HUES48 (cell line): ENCODE measurements at regions not wholly inside any gene's neighbourhood (a gene's known extent, or its start where the extent isn't known, plus 50 kb on each side); places are given as distances from the start of the nearest gene placed in this dataset.

Experiments
- H3K27ac ChIP-seq: one replicate; pipeline ENCODE4 v1.7.0; 2013; ENCODE audit warnings: low read depth, low read length, inconsistent platforms
- H3K27me3 ChIP-seq: 2 replicates; pipeline ENCODE4 v1.6.1; 2013; ENCODE audit warnings: mild to moderate bottlenecking, low read length; ENCODE audit not compliant: control insufficient read depth, insufficient read depth
- H3K36me3 ChIP-seq: 2 replicates; pipeline ENCODE4 v1.6.1; 2013; ENCODE audit warnings: low read length; ENCODE audit not compliant: control insufficient read depth, insufficient read depth
- H3K4me1 ChIP-seq: 2 replicates; pipeline ENCODE4 v1.6.1; 2013; ENCODE audit warnings: mild to moderate bottlenecking, low read length; ENCODE audit not compliant: control insufficient read depth, insufficient read depth
- H3K4me3 ChIP-seq: 2 replicates; pipeline ENCODE4 v1.5.1; 2013; ENCODE audit warnings: mild to moderate bottlenecking, low read depth, low read length
- H3K9ac ChIP-seq: 2 replicates; pipeline ENCODE4 v1.6.1; 2013; ENCODE audit warnings: mild to moderate bottlenecking, low read depth, low read length, moderate library complexity
- H3K9me3 ChIP-seq: 2 replicates; pipeline ENCODE4 v1.6.1; 2013; ENCODE audit warnings: low read length; ENCODE audit not compliant: control insufficient read depth, insufficient read depth

GRCh38 chr5:29744618-29745017 lies 1448.9 kb upstream of the CDH6 start:
- H3K36me3 ChIP-seq, result no peaks in the 10 kb centered on the region
- H3K27ac ChIP-seq, result no peak overlapping the region
- no peaks in the 10 kb centered on the region for H3K4me1 ChIP-seq
- H3K9me3 ChIP-seq, result no peaks in the 10 kb centered on the region
- H3K27me3 ChIP-seq, result no peaks in the 10 kb centered on the region
- no peak overlapping the region for H3K9ac ChIP-seq
- H3K4me3 ChIP-seq, result no peak overlapping the region

DNA sequence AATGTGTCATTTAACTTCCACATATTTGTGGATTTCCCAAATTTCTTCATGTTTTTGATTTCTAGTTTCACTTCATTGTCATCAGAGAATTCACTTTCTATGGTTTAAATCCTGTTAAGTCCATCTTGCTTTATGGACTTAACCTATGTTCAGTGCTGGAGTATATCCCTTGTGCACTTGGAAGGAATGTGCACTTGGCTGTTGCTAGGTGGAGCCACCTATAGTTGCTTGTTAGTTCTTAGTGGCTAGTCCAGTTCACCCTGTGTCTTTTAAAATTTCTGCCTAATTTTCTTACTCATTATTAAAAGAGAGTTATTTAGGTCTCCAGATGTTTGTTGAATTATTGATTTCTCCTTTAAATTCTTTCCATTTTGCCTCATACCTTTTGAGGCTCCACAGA lies 1472.5 kb upstream of the CDH6 start:
- Histone ChIP-seq H3K27me3 (no peaks in the 10 kb centered on the region), H3K9ac (no peak overlapping the region), H3K9me3 (no peaks in the 10 kb centered on the region), H3K36me3 (no peaks in the 10 kb centered on the region), H3K4me3 (no peak overlapping the region), H3K27ac (no peak overlapping the region), H3K4me1 (no peaks in the 10 kb centered on the region)

- H3K9ac ChIP-seq, result no peak overlapping the region
- no peak overlapping the region for H3K27ac ChIP-seq
- no peaks in the 10 kb centered on the region for H3K9me3 ChIP-seq
- no peaks in the 10 kb centered on the region for H3K36me3 ChIP-seq
- H3K4me1 ChIP-seq, result no peaks in the 10 kb centered on the region
- no peaks in the 10 kb centered on the region for H3K27me3 ChIP-seq
- H3K4me3 ChIP-seq, result no peak overlapping the region
These were observed 1474.3 kb upstream of the CDH6 start for GRCh38 chr5:29719171-29719570.

DNA sequence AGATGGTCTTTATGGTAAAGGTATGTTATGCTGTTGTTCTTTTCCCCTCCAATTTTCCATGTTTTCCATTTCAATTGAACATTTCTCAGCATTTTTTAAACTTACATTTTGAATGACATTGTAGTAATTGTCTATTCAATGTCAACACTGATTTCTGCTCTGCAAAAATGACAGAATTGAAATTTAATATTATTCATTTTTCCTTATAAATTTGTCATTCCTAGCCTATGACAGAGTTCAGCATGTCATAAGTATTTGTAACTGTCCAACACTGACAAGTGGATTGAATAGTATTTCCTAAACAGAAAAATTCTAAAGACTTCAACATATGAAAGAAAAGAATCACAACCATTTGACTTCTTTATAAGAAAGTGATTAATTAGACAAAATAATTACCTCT lies 1478.3 kb upstream of the CDH6 start:
- Histone ChIP-seq H3K36me3 (no peaks in the 10 kb centered on the region), H3K27me3 (no peaks in the 10 kb centered on the region), H3K9me3 (no peaks in the 10 kb centered on the region), H3K4me3 (no peak overlapping the region), H3K4me1 (no peaks in the 10 kb centered on the region), H3K27ac (no peak overlapping the region), H3K9ac (no peak overlapping the region)

GRCh38 chr5:29702875-29703274 lies 1490.6 kb upstream of the CDH6 start:
- Histone ChIP-seq H3K9me3 (no peaks in the 10 kb centered on the region), H3K4me3 (no peak overlapping the region), H3K27ac (no peak overlapping the region), H3K36me3 (no peaks in the 10 kb centered on the region), H3K27me3 (no peaks in the 10 kb centered on the region), H3K9ac (no peak overlapping the region), H3K4me1 (no peaks in the 10 kb centered on the region)

GRCh38 chr5:29701600-29701999 lies 1491.9 kb upstream of the CDH6 start:
- no peak overlapping the region for H3K4me3 ChIP-seq
- H3K9ac ChIP-seq, result no peak overlapping the region
- H3K9me3 ChIP-seq, result no peaks in the 10 kb centered on the region
- no peak overlapping the region for H3K27ac ChIP-seq
- H3K27me3 ChIP-seq, result no peaks in the 10 kb centered on the region
- H3K4me1 ChIP-seq, result no peaks in the 10 kb centered on the region
- H3K36me3 ChIP-seq, result no peaks in the 10 kb centered on the region

GRCh38 chr5:29697785-29698414 lies 1495.6 kb upstream of the CDH6 start:
- no peaks in the 10 kb centered on the region for H3K9me3 ChIP-seq
- no peaks in the 10 kb centered on the region for H3K4me1 ChIP-seq
- no peak overlapping the region for H3K4me3 ChIP-seq
- no peak overlapping the region for H3K9ac ChIP-seq
- no peak overlapping the region for H3K27ac ChIP-seq
- no peaks in the 10 kb centered on the region for H3K36me3 ChIP-seq
- H3K27me3 ChIP-seq, result no peaks in the 10 kb centered on the region

DNA sequence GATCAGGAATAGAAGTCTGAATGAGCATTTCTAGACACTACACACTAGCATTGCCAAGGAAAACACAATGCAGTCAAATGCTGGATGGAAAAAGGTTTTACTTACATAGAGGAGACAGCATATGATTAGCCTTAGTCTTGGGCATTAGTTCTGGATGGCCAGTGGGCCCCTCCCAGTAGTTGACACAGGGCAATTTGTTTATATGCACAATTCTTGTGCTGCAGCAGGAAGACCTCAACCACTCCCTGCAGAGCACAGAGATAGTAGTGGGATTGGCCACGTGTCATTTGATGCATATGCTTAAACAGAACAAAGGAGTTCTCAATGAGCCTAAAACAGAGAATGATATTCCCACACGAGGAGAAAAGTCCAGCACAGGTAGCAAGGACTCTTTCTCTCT lies 1496.2 kb upstream of the CDH6 start:
- Histone ChIP-seq H3K9me3 (no peaks in the 10 kb centered on the region), H3K36me3 (no peaks in the 10 kb centered on the region), H3K4me1 (no peaks in the 10 kb centered on the region), H3K4me3 (no peak overlapping the region), H3K27ac (no peak overlapping the region), H3K27me3 (no peaks in the 10 kb centered on the region), H3K9ac (no peak overlapping the region)

DNA sequence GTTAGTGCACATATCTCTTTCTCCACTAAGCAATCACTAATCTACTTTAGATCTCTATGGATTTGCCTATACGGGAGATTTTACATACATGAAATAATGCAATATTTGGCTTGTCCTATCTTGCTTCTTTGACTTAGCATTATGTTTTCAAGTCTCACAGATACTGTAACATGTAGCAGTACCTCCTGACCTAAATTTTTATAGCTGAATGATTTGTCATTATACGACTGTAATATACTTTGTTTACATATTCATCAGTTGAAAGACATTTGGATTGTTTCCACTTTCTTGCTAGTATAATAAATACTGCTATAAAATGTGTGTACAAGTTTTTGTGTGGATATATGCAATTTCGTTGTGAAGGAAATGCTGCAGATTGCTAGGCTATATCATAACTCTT lies 1520.8 kb upstream of the CDH6 start:
- no peak overlapping the region for H3K27ac ChIP-seq
- no peak overlapping the region for H3K9ac ChIP-seq
- no peaks in the 10 kb centered on the region for H3K36me3 ChIP-seq
- H3K4me3 ChIP-seq, result no peak overlapping the region
- H3K9me3 ChIP-seq, result peaks cover 3% of the 10 kb centered on the region
- no peaks in the 10 kb centered on the region for H3K27me3 ChIP-seq
- no peaks in the 10 kb centered on the region for H3K4me1 ChIP-seq

DNA sequence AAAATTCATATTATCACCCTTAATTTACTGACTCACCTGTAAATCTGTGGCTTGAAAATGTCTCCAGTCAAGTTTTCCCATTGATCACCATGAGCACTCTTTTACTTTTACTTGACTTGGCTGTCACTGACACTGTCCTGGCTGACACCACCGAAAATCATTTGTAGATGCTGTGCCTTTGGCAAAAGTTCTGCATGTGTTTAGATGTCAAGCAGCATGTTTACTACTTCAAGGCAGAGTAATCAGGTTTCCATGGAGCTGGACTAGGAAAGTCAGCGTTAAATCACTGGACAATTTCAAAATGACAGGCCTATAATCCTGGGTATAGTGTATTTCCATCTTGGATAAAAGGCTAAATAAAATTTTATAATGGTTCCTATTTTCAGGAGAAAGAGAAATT lies 1530.6 kb upstream of the CDH6 start:
- H3K9ac ChIP-seq, result no peak overlapping the region
- H3K4me3 ChIP-seq, result no peak overlapping the region
- H3K27me3 ChIP-seq, result no peaks in the 10 kb centered on the region
- no peak overlapping the region for H3K27ac ChIP-seq
- no peaks in the 10 kb centered on the region for H3K36me3 ChIP-seq
- no peaks in the 10 kb centered on the region for H3K4me1 ChIP-seq
- H3K9me3 ChIP-seq, result peaks cover 5% of the 10 kb centered on the region; the same call in 1 of the 2 replicates

DNA sequence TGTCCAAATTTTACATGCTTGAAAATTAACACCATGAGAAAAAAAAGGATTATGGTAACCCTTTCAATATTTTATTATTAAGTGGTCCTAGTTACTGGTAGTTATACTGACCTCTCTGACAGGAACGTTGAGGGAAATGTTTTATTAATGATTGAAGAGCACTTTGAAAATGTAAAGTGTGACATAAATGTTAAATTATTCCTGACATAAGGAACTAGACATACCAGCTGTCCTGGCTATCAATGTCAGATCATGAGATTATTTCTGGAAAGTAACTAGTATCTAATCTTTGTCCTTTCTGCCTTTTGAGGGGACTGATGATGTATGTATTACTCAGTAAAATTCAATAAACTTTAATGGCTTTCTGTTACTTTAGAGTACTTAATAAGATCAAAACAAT lies 1538.5 kb upstream of the CDH6 start:
- H3K4me3 ChIP-seq, result no peak overlapping the region

GRCh38 chr5:29649321-29649720 lies 1544.2 kb upstream of the CDH6 start:
- no peak overlapping the region for H3K27ac ChIP-seq
- no peaks in the 10 kb centered on the region for H3K36me3 ChIP-seq
- H3K4me1 ChIP-seq, result no peaks in the 10 kb centered on the region
- H3K9ac ChIP-seq, result no peak overlapping the region
- H3K9me3 ChIP-seq, result no peaks in the 10 kb centered on the region
- no peak overlapping the region for H3K4me3 ChIP-seq
- H3K27me3 ChIP-seq, result no peaks in the 10 kb centered on the region

More for the DNA sequence above, 1538.5 kb upstream of the CDH6 start:
- Histone ChIP-seq H3K9me3 (no peaks in the 10 kb centered on the region), H3K27ac (no peak overlapping the region), H3K27me3 (no peaks in the 10 kb centered on the region), H3K4me1 (no peaks in the 10 kb centered on the region), H3K9ac (no peak overlapping the region), H3K36me3 (no peaks in the 10 kb centered on the region)
